ENCODE measurements at regions not wholly inside any gene's neighbourhood (a gene's known extent, or its start where the extent isn't known, plus 50 kb on each side); places are given as distances from the start of the nearest gene placed in this dataset.

DNA sequence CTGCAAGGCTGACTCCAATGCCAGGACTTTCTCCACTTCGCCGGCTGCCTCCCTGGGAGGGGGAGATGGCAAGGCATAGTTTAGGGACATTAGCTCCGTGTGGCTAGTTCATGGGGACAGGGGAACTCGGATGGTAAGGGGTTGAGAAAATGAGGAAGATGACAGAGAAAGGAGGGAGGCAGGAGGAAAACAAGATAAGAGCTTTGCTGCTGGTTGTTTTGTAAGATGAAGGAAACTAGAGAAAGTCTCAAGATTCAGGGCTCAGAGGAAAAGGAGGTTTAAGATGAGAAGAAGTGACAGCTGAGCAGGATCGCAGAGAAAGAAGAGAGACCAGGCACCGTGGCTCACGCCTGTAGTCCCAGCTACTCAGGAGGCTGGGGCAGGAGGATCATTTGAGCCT is 180.9 kb upstream of the RREB1 start:
- peaks cover 9 to 12% of the 10 kb centered on the region in 2 donors for H3K27me3 Mint-ChIP-seq
- H3K4me1 Mint-ChIP-seq = peaks cover 0 to 5% (median 0%) of the 10 kb centered on the region in 3 donors
- ATAC-seq (replicated peaks in 1 of 4) (no peak), DNase-seq (no peak)
- no peaks in the 10 kb centered on the region for H3K9me3 ChIP-seq
- no peak overlapping the region for H3K4me3 ChIP-seq (ENCODE audit: control insufficient read depth in 1 of 2, extremely low read depth in 1 of 2, low read length in 1 of 2)
- POLR2A ChIA-PET = no interaction called here
- H3K4me1 ChIP-seq (ENCODE audit: control insufficient read depth in 1 of 2, extremely low read depth in 1 of 2, insufficient read depth in 2 of 2, low read length in 2 of 2) = no peaks in the 10 kb centered on the region
- no peak overlapping the region for H3K27ac Mint-ChIP-seq
- H3K4me3 Mint-ChIP-seq = no peak overlapping the region
- H3K9me3 Mint-ChIP-seq = peaks cover 0 to 2% (median 0%) of the 10 kb centered on the region in 3 donors
- WGBS (ENCODE audit: insufficient coverage) = 71% methylated on average over 5 of the region's 7 CpGs
- H3K27me3 ChIP-seq (replicated peaks in 1 of 2; ENCODE audit: control insufficient read depth in 2 of 2, extremely low read depth in 1 of 2, insufficient read depth in 2 of 2, low read length in 1 of 2) = peaks cover 0 to 13% of the 10 kb centered on the region in 2 experiments
- H3K27ac ChIP-seq (ENCODE audit: low read length) = no peak overlapping the region
- no peaks in the 10 kb centered on the region for H3K36me3 ChIP-seq (ENCODE audit: control insufficient read depth in 2 of 2, extremely low read depth in 1 of 2, insufficient read depth in 1 of 2, low read length in 1 of 2)
- CTCF ChIA-PET = no interaction called here
- no peaks in the 10 kb centered on the region for H3K36me3 Mint-ChIP-seq

DNA sequence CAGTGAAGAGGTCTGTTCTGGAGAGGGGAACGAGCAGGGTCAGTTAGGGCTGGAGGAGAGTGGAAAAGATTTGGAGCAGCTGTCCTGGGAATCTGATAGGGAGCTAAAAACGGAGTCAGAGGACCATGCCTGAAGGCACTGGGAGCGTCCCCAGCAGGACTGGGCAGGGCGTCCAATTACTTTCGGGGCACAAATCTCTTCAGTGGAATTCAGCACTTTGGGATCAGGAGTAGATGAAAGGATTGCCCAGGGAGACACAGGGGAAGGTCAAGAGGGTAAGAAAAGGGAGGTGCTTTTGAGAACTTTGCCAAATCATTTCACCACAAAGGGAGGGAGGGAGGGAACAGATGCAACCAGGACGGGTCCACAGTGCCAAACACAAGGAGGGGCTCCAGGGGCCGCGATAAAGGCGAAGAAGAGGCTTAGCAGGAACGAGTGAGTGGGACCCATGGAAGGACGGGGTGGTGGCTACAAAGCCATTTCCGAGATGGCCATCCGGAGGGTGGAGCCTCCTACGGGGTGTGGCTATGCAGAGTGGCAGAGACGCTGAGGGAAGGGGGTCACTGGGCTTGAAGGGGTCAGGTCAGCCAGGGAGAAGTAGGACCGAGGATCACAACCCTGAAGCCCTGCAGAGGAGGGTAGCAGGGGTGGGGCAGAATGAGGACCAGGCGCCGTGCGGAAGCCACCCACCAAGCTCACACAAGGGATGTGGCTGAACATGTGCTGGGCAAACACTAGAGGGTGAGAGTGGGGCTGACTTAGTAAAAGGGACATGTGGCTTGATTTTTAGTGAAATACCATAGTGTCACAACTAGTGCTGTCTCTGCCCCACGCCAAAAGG is 180.0 kb upstream of the RREB1 start:
- Mint-ChIP-seq H3K9me3 (no peaks in the 10 kb centered on the region), H3K27ac (no peak overlapping the region), H3K27me3 (peaks cover 9 to 12% of the 10 kb centered on the region in 2 donors), H3K4me3 (no peak overlapping the region), H3K36me3 (no peaks in the 10 kb centered on the region), H3K4me1 (peaks cover 0 to 5% (median 0%) of the 10 kb centered on the region in 3 donors)
- H3K27ac ChIP-seq (ENCODE audit: low read length) = no peak overlapping the region
- no peak overlapping the region for H3K4me3 ChIP-seq (ENCODE audit: control insufficient read depth in 1 of 2, extremely low read depth in 1 of 2, low read length in 1 of 2)
- H3K9me3 ChIP-seq = no peaks in the 10 kb centered on the region
- ChIA-PET POLR2A (no interaction called here), CTCF (interaction anchor here in 1 of 2 donors (1.0 kb wide), 1 partner anchor 291 kb away, joined by 5 read pairs; no protein-coding TSS in a partner anchor)
- peak in 2 of 35 experiments; percentile 7 to 10 for DNase-seq
- peaks cover 0 to 13% of the 10 kb centered on the region in 2 experiments for H3K27me3 ChIP-seq (replicated peaks in 1 of 2; ENCODE audit: control insufficient read depth in 2 of 2, extremely low read depth in 1 of 2, insufficient read depth in 2 of 2, low read length in 1 of 2)
- no peaks in the 10 kb centered on the region for H3K36me3 ChIP-seq (ENCODE audit: control insufficient read depth in 2 of 2, extremely low read depth in 1 of 2, insufficient read depth in 1 of 2, low read length in 1 of 2)
- 83% methylated on average over 15 of the region's 20 CpGs for WGBS (ENCODE audit: insufficient coverage)
- ATAC-seq (replicated peaks in 1 of 4) = peak in 2 of 4 experiments; percentile 27 to 50
- H3K4me1 ChIP-seq (ENCODE audit: control insufficient read depth in 1 of 2, extremely low read depth in 1 of 2, insufficient read depth in 2 of 2, low read length in 2 of 2) = no peaks in the 10 kb centered on the region

DNA sequence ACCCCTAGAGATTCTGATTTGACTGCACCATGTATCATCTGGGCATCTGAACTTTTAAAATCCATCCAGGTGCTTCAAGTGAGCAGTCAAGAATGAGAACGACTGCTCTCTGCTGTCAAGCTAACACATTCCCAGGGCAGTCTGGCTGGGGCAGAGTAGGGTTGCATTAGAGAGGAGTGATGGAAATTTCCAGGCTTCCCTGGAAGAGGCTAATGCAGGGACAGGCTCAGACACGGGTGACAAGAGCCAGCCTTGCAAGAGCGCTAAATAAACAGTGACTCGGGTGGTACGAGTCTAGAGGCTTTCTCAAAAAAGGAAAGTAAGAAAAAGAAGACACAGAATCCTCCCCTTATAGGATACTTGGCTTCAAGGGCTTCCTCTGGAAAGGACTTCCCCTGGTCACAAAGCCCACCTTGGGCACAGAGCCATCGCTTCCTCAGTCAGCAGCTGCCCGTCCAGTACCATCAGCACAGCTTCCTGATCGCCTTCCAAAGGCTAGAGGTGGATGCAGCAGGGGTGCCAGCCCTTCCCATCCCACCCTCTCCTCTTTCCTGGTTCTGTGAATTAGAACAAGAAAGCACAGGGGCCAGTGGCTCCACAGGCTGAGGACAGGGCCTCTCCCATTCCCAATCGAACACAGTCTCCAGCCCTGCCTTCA is 177.4 kb upstream of the RREB1 start:
- H3K36me3 ChIP-seq (ENCODE audit: control insufficient read depth in 2 of 2, extremely low read depth in 1 of 2, insufficient read depth in 1 of 2, low read length in 1 of 2) = no peaks in the 10 kb centered on the region
- no peak for DNase-seq
- Mint-ChIP-seq H3K4me1 (peaks cover 0 to 5% (median 0%) of the 10 kb centered on the region in 3 donors), H3K27ac (no peak overlapping the region), H3K9me3 (no peaks in the 10 kb centered on the region), H3K36me3 (no peaks in the 10 kb centered on the region), H3K4me3 (no peak overlapping the region), H3K27me3 (peaks cover 7 to 9% of the 10 kb centered on the region in 2 donors)
- no peak overlapping the region for H3K4me3 ChIP-seq (ENCODE audit: control insufficient read depth in 1 of 2, extremely low read depth in 1 of 2, low read length in 1 of 2)
- 84% methylated on average over 6 of the region's 9 CpGs for WGBS (ENCODE audit: insufficient coverage)
- ATAC-seq (replicated peaks in 1 of 4) = no peak
- H3K27me3 ChIP-seq (replicated peaks in 1 of 2; ENCODE audit: control insufficient read depth in 2 of 2, extremely low read depth in 1 of 2, insufficient read depth in 2 of 2, low read length in 1 of 2) = peaks cover 0 to 9% of the 10 kb centered on the region in 2 experiments
- H3K4me1 ChIP-seq (ENCODE audit: control insufficient read depth in 1 of 2, extremely low read depth in 1 of 2, insufficient read depth in 2 of 2, low read length in 2 of 2) = no peaks in the 10 kb centered on the region
- ChIA-PET POLR2A (no interaction called here), CTCF (no interaction called here)
- H3K9me3 ChIP-seq = no peaks in the 10 kb centered on the region
- no peak overlapping the region for H3K27ac ChIP-seq (ENCODE audit: low read length)

DNA sequence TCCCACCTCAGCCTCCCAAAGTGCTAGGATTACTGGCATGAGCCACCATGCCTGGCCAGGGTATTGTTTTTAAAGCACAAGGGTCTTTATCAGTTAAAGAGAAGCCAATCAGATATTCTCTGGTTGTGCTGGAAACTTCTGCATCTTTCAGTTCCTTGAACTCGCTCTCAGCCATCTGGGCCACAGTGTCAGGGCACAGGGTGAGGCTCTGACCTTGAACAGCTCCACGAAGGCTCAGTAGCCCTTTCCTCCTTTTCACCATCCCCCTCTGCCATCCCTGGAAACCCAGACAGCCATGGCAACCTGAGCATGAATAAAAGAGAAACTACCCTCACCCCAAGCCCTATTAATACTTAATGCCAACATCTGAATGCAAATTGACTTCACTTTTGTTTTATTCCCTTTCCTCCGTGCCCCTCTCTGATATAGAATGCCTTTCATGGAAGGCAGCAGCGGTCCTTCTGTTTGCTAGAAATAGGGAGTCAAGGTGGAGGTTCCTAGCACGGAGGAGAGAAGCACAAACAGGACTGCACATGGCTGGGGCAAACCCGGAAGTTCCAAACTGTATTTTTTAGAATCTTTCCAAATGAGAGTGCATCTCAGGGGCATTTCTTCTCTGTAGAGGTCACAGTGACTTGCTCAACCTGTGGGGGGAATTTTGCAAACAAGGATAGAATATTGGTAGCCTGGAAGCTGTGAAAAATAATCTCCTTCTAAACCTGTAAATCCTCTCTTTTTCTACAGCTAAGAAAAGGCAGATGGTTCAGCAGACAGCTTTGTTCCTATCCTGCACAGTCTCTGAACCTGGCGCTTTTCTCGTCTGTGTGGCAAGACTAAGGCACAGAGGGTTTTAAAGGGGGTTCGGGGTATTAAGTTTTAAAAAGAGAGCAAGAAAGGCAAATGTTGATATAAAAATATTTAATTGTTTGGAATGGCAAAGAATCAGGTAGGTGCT is 176.4 kb upstream of the RREB1 start:
- Mint-ChIP-seq H3K36me3 (no peaks in the 10 kb centered on the region), H3K27ac (no peak overlapping the region), H3K4me3 (no peak overlapping the region), H3K27me3 (peaks cover 7 to 9% of the 10 kb centered on the region in 2 donors), H3K9me3 (no peaks in the 10 kb centered on the region), H3K4me1 (peaks cover 0 to 5% (median 0%) of the 10 kb centered on the region in 3 donors)
- ATAC-seq (replicated peaks in 1 of 4) (no peak), DNase-seq (no peak)
- ChIA-PET POLR2A (no interaction called here), CTCF (no interaction called here)
- Histone ChIP-seq H3K4me3 (ENCODE audit: control insufficient read depth in 1 of 2, extremely low read depth in 1 of 2, low read length in 1 of 2) (no peak overlapping the region), H3K27ac (ENCODE audit: low read length) (no peak overlapping the region), H3K27me3 (replicated peaks in 1 of 2; ENCODE audit: control insufficient read depth in 2 of 2, extremely low read depth in 1 of 2, insufficient read depth in 2 of 2, low read length in 1 of 2) (peaks cover 0 to 9% of the 10 kb centered on the region in 2 experiments), H3K4me1 (ENCODE audit: control insufficient read depth in 1 of 2, extremely low read depth in 1 of 2, insufficient read depth in 2 of 2, low read length in 2 of 2) (no peaks in the 10 kb centered on the region), H3K36me3 (ENCODE audit: control insufficient read depth in 2 of 2, extremely low read depth in 1 of 2, insufficient read depth in 1 of 2, low read length in 1 of 2) (no peaks in the 10 kb centered on the region), H3K9me3 (no peaks in the 10 kb centered on the region)
- 67% methylated on average over 7 of the region's 9 CpGs for WGBS (ENCODE audit: insufficient coverage)

DNA sequence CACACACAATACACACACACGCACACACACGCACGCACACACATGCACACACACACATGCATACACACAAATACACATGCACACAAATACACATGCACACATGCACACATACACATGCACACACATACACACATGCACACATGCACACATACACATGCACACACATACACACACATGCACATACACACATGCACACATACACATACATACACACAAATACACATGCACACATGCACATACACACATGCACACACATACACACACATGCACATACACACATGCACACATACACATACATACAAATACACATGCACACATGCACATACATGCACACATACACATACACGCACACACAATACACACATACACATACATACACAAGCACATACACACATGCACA is 175.4 kb upstream of the RREB1 start:
- ChIA-PET POLR2A (no interaction called here), CTCF (no interaction called here)
- Histone ChIP-seq H3K27ac (ENCODE audit: low read length) (no peak overlapping the region), H3K27me3 (replicated peaks in 1 of 2; ENCODE audit: control insufficient read depth in 2 of 2, extremely low read depth in 1 of 2, insufficient read depth in 2 of 2, low read length in 1 of 2) (peaks cover 0 to 9% of the 10 kb centered on the region in 2 experiments), H3K4me1 (ENCODE audit: control insufficient read depth in 1 of 2, extremely low read depth in 1 of 2, insufficient read depth in 2 of 2, low read length in 2 of 2) (no peaks in the 10 kb centered on the region), H3K9me3 (no peaks in the 10 kb centered on the region), H3K4me3 (ENCODE audit: control insufficient read depth in 1 of 2, extremely low read depth in 1 of 2, low read length in 1 of 2) (no peak overlapping the region), H3K36me3 (ENCODE audit: control insufficient read depth in 2 of 2, extremely low read depth in 1 of 2, insufficient read depth in 1 of 2, low read length in 1 of 2) (no peaks in the 10 kb centered on the region)
- no peak for DNase-seq
- Mint-ChIP-seq H3K36me3 (no peaks in the 10 kb centered on the region), H3K9me3 (no peaks in the 10 kb centered on the region), H3K27ac (no peak overlapping the region), H3K4me1 (peaks cover 0 to 5% (median 0%) of the 10 kb centered on the region in 3 donors), H3K27me3 (peaks cover 7 to 9% of the 10 kb centered on the region in 2 donors), H3K4me3 (no peak overlapping the region)
- ATAC-seq (replicated peaks in 1 of 4) = no peak
- 71% methylated on average over 2 of the region's 4 CpGs for WGBS (ENCODE audit: insufficient coverage)

DNA sequence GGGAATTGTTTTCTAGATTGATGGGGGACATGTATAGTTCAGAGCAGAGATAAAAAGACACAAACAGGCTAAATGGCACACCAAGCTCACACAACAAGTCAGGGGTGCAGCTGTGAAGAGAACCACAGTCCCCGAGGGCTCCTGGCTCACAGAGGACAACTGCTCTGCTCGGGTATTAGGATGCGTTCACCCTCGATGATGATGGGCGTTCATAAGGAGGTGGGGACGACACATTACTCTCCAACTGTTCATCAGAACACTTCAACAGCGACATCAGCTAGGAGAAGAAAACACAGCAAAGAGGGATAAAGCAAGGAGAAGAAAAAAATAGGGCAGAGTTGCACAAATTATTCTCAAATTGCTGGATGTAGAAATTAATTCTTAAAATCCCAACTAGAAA is 174.8 kb upstream of the RREB1 start:
- Mint-ChIP-seq H3K36me3 (no peaks in the 10 kb centered on the region), H3K27me3 (peaks cover 7 to 9% of the 10 kb centered on the region in 2 donors), H3K9me3 (no peaks in the 10 kb centered on the region), H3K4me1 (peaks cover 0 to 3% (median 0%) of the 10 kb centered on the region in 3 donors), H3K4me3 (no peak overlapping the region), H3K27ac (no peak overlapping the region)
- DNase-seq (no peak), ATAC-seq (replicated peaks in 1 of 4) (no peak)
- ChIA-PET CTCF (no interaction called here), POLR2A (no interaction called here)
- H3K4me1 ChIP-seq (ENCODE audit: control insufficient read depth in 1 of 2, extremely low read depth in 1 of 2, insufficient read depth in 2 of 2, low read length in 2 of 2) = no peaks in the 10 kb centered on the region
- no peak overlapping the region for H3K4me3 ChIP-seq (ENCODE audit: control insufficient read depth in 1 of 2, extremely low read depth in 1 of 2, low read length in 1 of 2)
- H3K36me3 ChIP-seq (ENCODE audit: control insufficient read depth in 2 of 2, extremely low read depth in 1 of 2, insufficient read depth in 1 of 2, low read length in 1 of 2) = no peaks in the 10 kb centered on the region
- peaks cover 0 to 6% of the 10 kb centered on the region in 2 experiments for H3K27me3 ChIP-seq (replicated peaks in 1 of 2; ENCODE audit: control insufficient read depth in 2 of 2, extremely low read depth in 1 of 2, insufficient read depth in 2 of 2, low read length in 1 of 2)
- no peak overlapping the region for H3K27ac ChIP-seq (ENCODE audit: low read length)
- no peaks in the 10 kb centered on the region for H3K9me3 ChIP-seq
- WGBS (ENCODE audit: insufficient coverage) = 100% methylated on average over 1 of the region's 7 CpGs
